GM18868 (cell line): ENCODE measurements at regions not wholly inside any gene's neighbourhood (a gene's known extent, or its start where the extent isn't known, plus 50 kb on each side); places are given as distances from the start of the nearest gene placed in this dataset.
"Not testable (repeated sequence)": the region's sequence is repeated elsewhere in the genome, so short reads cannot be mapped to it uniquely, and the experiment has no call there.

Experiments used
- ATAC-seq: cut with Tn5 transposase; IDR thresholded peaks from one replicate; pipeline ENCODE4 v1.9.1; 2021; ENCODE audit warnings: mild to moderate bottlenecking, moderate library complexity; ENCODE audit not compliant: unreplicated experiment

DNA sequence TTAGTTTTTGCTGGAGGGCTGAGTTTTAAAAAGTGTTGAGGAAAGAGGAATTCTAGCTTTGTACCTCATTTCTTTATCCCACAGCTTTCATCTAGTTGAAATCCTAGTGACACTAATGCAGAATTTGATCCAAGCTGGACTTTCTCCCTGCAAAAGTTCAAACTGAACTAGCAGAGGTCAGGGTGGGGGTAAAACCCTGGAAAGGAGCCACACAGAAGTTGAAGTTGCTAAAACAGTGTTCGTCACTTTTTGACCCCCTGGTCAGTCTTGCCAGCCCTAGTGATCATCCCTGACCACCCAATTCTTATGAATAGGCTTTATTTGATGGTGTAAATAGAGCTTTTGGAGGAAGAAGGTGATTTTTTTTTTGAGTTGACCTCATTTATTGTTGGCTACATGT lies 390.4 kb downstream of the TMEM38B start:
- no peak for ATAC-seq

DNA sequence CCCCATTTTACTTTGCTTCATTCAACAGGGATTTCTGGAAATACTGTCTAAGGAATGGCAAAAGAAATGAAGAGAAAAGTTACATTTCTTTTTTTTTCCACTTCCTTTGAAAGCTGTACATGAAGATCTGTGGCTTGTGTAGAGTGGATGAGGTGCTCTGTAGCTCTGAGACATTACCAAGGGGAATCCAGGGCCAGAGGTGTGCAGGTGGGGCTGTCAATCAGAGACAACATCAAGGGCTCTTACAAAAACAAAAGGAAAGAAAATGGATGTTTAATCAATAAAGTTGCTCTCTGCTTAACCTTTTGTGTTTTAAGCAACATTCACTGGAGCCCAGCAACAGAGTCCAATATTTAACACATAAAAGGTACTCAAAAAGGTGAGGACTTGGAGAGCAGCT lies 391.1 kb downstream of the TMEM38B start:
- no peak for ATAC-seq

DNA sequence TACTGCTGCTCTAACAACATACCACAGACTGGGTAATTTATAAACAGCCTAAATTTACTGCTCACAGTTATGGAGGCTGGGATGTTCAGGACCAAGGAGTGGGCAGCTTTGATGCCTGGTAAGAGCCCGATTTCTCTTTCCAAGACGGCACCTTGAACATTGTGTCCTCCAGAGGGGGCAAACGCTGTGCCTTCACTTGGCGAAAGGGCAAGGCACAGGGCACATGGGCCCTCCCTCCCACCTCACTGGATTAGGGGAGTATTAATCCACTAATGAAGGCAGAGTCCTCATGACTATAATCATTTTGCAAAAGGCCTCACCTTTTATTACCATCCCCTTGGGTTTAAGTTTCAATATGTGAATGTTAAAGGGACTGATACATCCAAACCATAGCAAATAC lies 397.7 kb downstream of the TMEM38B start:
- no peak for ATAC-seq

DNA sequence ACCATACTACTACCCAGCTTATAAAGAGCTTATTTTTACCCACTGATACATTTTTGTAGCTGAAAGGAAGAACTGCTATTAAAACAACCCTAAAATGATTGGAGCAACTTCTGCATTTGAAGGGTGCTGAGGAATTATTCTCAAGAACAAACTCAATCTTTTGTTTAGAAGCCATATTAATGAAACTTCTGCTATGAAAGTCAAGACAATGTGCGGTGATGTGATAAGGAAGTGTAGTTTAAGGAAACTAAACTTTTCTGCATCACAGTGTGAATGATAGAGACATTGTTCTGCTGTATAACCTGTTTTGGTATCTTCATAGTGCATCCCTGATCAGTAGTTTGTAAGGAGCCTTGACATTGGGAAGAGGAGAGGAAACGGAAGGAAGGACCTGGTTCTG lies 408.5 kb downstream of the TMEM38B start:
- ATAC-seq: no peak

DNA sequence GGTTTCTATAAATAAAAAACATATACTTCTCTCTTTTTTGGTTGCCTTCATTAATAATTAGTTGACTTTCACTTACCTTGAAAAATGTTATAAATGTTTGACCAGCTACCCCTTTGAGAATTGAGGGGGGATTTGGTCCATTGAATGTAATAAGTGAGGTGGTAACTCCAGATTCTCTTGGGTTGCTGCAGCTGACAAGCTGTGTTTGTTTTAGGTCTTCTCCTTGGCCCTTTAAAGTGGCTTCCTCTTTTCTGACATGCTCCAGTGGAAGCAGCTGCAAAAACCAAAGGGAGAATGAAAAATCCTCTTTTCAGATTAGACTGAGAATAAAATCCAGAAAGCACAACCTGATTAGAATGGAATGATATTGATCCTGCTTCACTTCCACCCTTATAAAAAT lies 410.5 kb downstream of the TMEM38B start:
- ATAC-seq: no peak

DNA sequence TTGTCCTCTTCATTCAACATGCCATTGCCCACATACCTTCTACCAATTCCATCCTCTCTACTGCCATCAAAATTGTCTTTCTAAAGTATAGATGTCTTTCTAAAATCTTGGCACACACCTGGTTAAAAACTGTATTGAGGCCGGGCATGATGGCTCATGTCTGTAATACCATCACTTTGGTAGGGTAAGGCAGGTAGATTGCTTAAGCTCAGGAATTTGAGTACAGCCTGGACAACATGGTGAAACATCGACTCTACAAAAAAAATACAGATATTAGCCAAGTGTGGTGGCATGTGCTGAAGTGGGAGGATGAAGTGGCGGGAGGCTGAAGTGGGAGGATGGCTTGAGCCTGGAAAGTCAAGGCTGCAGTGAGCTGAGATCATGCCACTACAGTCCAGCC lies 412.1 kb downstream of the TMEM38B start:
- no peak for ATAC-seq

DNA sequence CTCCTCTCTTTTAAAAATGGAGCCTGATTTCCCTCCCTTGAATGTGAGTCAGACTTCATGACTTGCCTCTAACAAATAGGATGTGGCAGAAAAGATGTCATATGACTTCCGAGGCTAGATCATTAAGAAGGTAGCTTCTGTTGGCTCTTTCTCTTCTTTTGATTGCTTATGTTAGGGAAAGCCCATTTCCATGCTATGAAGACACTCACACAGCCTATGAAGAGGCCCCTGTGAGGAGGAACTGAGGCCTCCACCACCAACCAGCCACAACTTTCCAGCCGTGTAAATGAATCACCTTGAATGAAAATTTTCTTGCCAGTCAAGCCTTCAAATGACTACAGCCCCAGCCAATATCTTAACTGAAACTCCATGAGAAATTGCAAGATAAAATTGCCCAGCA lies 413.4 kb downstream of the TMEM38B start:
- ATAC-seq: no peak

DNA sequence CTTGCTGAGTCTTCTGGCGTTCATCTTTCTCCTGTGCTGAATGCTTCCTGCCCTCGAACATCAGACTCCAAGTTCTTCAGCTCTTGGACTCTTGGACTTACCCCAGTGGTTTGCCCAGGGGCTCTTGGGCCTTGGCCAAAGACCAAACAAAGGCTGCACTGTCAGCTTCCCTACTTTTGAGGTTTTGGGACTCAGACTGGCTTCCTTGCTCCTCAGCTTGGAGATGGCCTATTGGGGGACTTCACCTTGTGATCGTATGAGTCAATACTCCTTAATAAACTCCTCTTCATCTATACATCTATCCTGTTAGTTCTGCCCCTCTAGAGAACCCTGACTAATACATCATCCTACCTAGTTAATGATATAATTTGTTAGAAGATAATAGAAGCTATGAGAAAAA lies 415.4 kb downstream of the TMEM38B start:
- not testable (repeated sequence) for ATAC-seq

DNA sequence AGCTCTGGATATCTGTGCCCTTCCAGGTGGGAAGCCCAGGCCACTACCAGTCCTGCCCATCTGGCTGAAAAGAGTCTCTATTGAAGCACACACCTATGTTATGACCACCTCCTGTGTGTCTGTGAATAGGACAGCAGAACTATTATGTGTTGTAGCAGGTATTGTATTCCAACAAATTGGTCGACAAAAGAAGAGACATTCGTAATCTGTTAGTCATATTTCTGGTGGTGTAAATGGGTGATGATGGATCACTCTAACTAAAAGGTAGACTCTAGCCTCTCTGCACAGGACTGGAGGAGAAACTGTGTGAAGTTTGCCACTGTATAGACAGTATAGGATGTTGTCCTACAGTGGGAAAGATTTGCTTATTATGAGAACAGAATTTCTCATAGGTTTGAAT lies 416.1 kb downstream of the TMEM38B start:
- ATAC-seq: no peak

DNA sequence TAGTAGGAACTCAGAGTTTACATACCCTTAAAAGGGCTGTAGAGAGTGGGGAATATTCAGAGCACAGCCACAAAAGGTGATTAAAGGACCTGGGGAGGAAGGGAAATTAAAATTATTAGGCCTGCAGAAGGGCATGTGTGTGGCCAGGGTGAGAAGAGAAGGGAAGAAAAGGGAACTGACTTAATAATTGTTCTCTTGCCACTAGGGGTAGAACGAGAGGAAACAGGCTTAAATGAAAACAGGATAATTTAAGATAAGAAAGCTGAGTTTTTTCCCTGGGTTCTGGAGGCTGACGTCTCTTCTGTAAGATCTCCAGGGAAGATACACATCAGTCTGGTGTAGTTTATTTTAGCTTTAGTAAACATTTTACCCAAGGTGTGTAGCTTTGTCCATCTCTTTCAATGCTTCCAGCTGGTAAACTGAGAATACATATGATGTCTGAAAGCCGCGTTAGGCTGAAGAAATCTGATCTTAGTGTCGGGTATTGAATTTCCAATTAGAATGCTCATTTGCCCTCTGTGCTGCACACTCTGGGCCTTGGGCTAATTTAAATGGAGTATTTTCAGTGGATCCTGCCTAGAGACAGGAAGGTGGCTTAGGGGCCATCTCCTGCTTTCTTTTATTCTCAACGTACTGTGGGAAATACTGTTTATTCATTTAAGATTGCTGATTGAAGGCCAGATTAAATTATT lies 416.8 kb downstream of the TMEM38B start:
- ATAC-seq: no peak

DNA sequence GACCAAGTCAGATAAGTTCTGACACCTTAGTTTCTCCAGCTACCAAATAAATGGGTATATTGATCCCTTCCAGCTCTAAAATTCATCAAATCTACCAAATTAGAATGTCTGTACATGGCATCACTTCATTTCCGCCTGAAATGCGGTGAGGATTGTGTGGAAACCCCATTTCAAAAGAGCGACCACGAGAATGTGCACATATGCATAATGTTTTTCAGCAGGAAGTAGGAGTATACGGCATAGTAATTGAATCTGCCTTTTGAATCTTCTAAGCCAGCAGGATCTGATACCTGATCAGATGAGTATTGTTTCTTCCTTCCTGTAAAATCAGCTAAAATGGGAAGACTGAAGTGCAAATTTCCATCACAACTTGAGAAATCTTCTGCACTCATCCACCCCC lies 418.6 kb downstream of the TMEM38B start:
- ATAC-seq: no peak

DNA sequence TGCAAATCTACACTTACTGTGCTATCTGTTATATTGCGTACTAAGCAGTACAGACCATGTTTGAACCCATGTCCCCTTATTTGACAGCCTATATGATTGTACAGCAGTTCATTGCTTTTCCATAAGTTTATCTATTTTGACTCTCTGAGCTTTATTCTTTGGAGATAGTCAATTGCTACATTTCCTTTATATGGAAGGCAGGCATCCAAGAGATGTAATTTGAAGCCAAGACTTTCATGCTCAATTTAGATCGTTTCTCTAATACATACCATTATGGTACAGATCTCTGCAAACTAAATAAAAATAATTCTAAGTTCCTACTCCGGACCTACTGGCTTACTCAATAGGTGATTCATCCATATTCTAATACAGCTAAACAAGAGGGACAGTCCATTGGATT lies 424.8 kb downstream of the TMEM38B start:
- ATAC-seq: no peak

DNA sequence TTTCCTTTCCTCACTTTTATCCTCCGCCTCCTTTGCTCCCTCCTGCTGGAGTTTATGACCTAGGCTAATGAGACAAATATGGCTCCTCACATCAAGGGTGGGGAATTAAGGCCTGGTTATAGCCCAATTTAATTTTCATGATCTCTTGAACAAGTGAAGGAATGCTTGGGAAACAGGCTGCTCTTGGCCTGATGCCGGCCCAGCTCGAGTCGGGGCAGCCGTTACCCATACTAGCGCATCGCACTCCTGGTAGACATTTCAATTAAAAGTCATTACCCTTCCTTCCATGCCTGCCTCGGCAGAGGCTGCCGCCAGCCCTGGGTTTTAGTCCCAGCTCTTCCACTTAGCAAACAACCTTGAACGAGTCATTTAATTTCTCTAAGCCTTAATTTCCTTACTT lies 425.7 kb downstream of the TMEM38B start:
- no peak for ATAC-seq

DNA sequence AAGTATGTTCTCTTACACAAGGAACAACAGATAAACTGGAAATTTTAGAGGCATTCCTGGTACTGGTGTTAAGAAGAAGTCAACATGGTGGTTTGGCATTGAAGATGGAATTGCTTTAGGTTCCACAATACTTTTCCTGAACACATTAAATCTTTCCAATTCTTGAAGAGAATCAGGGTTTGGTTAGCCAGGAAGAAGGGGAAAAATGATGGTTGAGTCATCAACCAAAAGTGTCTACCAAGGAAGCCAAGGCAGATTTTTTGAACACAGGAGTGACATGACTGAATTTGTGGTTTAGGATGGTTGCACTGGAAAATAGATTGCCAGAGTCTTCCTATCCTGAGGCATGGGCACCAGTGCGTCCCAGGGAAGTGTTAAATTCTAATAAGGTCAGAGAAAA lies 433.4 kb downstream of the TMEM38B start:
- ATAC-seq: no peak

DNA sequence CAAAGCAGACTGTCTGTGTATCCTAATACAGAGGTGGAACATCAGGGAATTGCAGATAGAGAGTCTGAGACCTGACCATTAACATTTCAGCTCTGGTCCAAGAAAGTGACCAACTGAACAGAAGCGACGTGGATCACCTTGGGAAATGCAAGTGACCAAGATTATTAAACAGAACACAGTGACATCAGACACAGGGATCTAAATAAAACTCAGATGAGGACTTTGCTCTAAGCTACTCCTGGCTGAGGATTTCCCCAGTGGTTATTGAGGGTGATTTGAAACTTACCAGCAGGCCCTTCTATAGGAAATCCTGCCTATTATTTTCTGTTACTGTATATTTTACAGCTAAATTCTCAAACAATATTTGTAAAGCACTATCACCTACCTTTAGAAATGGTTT lies 436.0 kb downstream of the TMEM38B start:
- no peak for ATAC-seq

DNA sequence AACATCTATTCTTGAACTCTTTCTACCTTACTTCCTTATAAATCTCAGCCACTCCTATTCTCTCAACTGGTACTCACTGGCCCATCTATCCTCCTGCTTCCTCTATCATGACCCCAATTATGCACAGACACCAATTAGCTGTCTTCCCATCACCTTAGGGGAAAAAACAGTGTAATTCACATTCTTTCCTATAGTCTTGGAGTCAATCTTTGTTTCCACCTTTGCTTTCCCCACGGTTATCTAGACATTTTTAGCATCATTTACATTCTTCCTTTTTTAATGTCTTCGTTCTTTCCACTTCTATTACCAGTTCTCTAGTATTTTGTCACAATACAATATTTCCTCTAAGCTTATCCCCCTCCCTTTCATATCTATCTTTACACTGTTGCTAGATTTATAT lies 449.4 kb downstream of the TMEM38B start:
- ATAC-seq: no peak

DNA sequence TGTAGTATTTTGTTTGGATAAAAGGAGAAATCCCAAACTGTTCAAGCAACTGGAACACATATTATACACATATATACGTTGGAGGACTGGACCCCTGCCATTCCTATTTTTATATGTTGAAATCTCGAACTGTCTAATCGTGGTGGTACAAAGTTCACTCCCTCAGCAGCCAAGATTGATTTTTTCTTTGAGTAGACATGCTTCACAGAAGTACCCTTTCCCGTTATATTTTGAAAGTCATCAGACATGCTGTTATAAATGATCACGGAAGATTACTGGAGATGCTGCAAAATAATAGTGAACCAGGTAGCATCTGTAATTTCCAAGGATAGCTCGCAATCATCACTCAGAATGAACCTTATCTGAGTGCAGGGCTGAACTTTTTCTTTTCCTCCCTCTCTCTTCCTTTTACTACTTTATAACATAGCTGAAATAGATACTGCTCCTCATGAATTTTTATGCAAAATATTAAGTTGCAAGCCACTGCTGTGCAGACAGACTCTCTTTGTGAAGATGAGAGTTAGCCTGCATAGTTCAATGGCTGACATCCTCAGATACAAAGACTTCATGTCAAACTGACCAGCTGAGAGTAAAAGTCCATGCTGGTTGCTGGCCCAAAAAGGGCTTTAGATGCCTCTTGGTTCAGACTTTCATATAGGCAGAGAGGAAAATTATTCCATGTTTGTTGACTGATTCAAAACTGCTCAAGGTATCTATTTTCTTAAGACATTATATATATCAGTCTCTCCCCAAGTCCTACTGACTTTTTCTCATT lies 451.9 kb downstream of the TMEM38B start:
- no peak for ATAC-seq

DNA sequence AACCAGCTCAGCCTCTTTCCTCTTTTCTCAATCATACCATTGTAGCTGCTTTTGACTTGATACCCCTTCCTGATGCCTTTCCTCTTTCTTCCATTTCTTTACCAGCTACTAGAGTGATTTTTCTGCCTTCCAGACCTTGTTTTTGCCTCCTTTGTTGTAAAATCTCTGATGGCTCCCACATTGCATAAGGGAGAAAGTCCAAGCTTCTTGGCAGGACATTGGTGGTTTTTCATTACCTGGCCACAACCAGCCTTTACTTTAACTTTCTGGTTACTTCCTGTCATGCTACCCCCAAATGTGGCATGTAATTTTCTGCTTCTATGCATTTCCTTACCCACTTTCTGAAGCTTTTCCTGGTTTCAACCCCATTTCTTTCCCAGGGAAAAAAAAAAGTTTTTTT lies 452.5 kb downstream of the TMEM38B start:
- no peak for ATAC-seq

DNA sequence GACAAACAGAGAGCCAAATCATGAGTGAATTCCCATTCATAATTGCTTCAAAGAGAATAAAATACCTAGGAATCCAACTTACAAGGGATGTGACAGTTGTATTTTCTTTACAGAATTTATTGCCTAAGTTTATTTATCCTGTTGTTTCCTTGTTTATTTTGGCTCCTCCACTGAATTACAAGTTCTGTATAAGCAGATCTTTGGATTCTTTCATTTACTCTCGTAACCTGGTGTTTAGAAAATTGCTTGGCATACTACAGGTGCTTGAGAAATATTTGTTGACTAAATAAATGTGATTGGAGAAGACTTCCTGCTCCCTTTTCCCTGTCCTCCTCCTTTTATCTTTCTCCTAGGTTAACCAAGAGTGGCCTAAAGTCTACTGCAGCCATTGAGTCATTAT lies 455.6 kb downstream of the TMEM38B start:
- ATAC-seq: no peak

DNA sequence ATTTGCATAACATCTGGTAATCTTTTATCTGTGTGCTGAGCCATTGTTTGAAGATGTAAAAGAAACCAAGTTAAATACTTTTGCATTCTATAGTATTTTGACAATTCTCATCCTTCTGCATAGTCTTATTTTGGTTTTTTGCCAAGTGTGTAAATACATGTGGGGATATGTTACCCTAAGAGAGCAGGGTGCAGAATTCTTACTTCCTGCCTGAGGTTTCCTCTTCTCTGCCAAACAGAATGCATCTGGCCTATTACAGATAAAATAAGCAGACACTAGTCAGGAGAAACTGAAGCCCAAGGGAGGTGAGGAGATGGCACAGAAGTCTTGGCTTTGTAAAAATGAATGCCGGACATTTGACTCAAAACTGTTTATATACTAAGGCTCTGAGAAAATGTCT lies 462.1 kb downstream of the TMEM38B start:
- ATAC-seq: no peak

DNA sequence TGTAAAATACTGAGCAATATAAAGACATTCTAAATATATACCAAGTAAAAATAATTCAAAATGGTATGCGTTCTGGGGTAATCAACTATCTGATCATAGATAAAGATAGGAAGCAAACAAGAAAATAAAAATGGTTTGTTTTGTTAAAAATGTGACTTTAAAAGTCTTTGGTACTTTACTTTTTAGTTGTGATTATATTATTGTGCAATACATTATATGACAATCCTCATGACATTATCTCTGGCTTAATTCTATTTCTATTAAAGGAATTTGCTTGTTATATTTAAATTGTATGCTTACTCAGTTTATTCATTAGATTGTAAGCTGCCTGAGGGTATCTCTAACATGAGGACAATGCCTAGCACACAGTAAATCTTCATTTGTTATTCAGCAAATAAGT lies 477.9 kb downstream of the TMEM38B start:
- no peak for ATAC-seq

DNA sequence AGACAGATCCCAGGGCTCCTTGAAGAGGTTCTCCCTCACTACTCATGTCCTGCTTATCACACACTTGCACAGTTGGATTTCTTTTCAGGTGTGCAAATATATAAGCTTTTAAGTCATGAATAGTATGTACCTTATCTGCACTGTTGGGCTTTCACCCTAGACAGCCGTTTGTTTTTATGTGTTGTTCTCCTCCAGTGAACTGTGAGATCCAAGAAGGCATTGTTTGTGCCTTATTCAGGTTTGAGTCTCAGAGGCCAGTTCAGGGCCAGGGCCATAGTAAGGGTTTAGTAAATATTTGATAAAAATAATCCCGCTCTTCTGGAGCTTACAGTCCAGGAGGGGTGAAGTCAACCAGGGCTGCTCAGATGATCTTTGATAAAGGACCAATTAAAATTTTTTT lies 480.0 kb downstream of the TMEM38B start:
- ATAC-seq: no peak

DNA sequence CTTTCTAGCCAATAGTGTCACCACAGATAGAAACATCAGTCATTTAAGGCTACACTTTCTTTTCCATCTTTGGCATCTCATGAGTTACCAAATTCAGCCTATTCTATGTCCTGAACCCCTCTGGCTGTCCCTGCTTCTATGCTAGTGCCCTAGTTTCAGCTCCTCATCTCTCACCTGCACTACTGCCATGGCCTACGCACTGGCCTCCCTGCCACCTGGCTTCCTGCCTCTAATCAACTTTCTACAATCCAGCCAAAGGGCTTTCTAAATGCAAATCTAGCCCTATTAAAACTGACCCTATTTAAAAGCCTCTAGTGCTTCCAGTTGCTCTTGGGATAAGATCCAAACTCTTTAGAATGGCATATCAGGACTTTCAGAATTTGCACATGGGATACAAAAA lies 482.9 kb downstream of the TMEM38B start:
- ATAC-seq: no peak
